GM18499 (cell line): ENCODE measurements at regions not wholly inside any gene's neighbourhood (a gene's known extent, or its start where the extent isn't known, plus 50 kb on each side); places are given as distances from the start of the nearest gene placed in this dataset.

Source experiments
- ATAC-seq: cut with Tn5 transposase; IDR thresholded peaks from one replicate; pipeline ENCODE4 v1.9.1; 2021; ENCODE audit warnings: moderate number of reproducible peaks; ENCODE audit not compliant: insufficient read depth, unreplicated experiment

GRCh38 chr22:49204599-49205482 lies 622.8 kb downstream of the BRD1 start:
- ATAC-seq, result no peak

DNA sequence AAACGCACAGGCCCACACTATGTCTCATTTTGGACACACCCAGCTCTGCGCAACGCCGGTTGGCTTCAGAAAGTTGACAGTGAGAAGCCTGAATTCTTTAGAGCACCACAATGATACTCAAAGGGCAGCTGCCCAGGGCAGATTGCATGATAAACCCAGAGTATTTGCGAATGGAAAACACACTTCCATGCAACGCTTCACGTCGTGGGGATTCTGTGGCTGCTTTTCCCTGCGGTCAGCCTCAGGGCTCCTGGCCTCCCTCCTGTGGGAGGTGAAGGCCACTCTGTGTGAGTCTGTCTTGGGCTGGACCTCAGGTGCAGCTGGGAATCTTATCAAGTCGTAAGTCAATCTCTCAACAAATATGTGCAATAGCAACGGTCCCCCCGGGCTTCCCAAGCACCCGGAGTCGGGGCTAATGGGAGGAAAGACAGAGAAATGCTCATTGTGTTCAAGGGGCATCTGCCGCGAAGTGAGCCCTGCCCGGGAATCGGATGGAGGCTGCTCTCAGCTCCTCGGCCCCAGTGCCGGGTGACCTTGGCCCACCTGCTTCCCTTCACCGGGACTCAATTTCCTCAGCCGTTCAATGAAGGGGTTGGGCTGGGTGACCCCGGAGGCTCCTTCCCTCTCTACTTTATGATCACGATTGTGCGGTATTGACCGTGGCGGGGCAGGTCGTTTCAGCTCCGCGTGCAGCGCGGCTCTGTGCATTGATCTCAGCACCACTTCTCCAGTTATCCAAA lies 623.6 kb downstream of the BRD1 start:
- ATAC-seq, result no peak

GRCh38 chr22:49203091-49203858 lies 624.4 kb downstream of the BRD1 start:
- ATAC-seq, result no peak

- no peak for ATAC-seq
These were observed 625.4 kb downstream of the BRD1 start for GRCh38 chr22:49202226-49202625.

DNA sequence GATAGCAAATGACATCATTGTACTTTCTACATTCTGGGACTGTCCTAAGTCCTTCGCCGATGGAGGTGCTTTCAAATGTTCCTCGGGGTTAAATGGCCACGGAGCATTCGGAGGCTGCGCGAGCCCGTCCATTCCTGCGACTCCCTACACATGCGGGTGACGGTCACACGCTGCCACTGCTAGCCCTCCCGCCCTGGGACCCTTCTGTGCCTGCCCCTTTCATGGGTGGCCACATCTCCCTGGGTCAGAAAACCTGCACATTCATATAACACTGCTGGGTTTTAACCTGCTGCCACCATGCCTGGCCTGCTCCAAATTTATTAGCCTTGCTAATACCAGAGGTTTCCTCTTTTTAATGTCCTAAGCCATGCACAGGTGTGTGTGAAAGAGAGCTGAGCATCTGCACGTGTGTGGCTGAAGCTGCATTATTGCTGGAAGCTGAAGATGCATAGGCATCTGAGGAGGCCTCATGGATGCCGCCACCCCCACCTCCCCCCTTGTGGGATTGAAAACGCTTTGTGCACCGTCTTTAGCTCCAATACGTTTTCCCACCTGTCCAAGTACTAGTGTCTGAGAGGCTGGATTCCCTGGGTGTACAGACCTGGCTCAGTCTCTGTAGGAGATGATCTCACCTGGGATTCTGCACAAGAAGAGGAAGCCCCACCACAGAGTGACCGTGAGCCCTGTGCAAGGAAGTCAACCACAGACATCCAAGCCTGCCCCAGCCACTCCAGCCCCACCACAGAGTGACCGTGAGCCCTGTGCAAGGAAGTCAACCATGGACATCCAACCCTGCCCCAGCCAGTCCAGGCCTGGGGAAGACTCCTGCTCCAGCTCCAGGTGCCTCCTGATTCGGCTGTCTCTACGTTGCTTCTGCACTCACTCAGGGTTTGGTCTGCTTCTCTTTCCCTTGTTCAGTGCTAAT lies 626.4 kb downstream of the BRD1 start:
- no peak for ATAC-seq

DNA sequence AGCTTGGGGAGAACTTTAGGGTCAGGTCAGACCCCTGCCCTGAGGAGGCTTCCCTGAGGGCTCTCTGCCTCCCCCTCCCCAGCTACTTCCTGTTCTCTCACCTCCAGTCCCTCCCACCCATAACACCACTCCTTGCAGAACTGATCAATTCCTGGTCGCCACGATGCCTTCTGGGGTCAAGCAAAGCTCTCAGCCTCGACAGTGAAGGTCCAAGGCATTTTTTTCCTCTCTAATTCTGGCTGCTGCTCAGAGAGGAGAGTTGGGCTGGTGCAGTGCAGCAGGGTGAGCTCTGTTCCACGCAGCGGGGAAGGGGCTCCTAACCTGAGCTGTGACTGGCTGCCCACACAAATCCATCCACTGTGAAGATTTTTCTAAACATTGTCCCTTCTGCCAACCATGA lies 628.4 kb downstream of the BRD1 start:
- no peak for ATAC-seq

- ATAC-seq, result no peak
These were observed 629.0 kb downstream of the BRD1 start for GRCh38 chr22:49198705-49199084.

DNA sequence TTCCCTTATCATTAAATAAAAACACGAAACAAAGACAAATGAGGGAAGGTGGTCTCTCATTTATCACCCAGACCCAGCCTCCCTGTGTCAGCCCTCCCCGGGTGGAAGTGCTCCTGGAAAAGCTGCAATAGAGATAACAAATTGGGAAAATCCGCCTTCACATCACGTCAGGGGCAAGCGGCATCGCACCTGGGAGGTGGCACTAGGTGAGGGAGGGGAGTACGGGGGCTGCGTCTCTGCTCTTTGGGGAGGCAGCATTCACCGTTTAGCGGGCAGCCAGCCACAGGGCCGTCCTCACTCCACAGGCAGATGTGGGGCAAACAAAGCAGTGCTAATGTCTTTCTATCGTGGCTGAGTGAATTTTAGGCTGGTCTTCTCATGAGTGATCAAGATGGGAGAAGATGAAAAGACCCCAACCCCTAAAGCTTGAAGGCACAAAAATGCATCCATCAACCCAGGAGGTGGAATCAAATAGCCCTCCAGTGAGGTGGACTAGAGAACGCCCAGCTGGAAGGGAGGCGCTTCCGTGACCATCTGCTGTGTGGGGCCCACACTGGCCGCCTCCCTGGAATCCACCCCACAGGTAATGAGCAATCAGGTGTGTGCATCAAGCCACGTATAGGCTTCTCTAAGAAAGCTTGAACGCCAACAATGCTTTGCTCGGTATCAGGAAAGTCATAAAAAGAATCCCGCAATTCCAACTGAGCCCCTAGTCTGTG lies 629.5 kb downstream of the BRD1 start:
- ATAC-seq, result no peak

GRCh38 chr22:49197505-49197904 lies 630.2 kb downstream of the BRD1 start:
- no peak for ATAC-seq

- ATAC-seq, result no peak
These were observed 631.6 kb downstream of the BRD1 start for GRCh38 chr22:49196046-49196511.

DNA sequence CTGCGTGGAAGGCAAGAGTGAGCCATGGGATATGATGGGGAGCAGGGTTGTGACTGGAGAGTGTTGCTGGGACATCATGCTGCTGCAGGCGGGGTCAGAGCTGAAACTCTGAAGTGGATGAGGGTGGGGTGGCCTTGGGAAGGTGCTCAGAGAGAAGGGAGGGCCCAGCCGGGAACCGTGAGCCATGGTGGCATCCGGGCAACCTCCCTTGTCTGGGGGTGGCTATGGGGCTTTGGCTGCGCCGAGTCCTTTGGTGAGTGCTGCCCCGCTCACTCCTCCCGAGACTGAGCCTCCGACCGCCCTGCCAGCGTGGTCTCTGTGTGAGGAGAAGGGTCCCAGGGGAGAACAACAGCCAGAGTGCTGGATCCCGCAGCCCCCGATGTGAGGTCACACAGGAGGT lies 632.0 kb downstream of the BRD1 start:
- no peak for ATAC-seq

GRCh38 chr22:49193901-49194465 lies 633.7 kb downstream of the BRD1 start:
- ATAC-seq, result no peak

GRCh38 chr22:49193348-49193747 lies 634.3 kb downstream of the BRD1 start:
- ATAC-seq, result no peak

DNA sequence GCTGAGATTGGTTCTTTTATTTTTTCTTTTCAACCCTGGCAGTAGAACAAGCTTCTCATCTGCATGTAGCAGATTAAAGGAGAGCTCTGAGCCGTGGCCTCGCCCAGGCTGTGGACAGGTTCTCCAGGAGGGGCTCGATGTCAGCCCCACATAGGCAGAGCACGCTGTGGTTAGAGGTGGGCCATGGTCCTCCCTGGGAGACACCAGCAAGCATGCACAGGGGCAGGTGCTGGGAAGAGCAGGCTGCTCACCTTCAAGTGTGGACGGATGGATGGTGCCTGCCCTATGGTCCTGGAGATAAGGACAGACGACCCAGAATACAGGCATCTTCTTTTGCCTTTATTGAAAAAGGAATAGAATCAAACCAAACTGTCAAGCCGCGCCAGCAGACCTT lies 634.8 kb downstream of the BRD1 start:
- no peak for ATAC-seq

DNA sequence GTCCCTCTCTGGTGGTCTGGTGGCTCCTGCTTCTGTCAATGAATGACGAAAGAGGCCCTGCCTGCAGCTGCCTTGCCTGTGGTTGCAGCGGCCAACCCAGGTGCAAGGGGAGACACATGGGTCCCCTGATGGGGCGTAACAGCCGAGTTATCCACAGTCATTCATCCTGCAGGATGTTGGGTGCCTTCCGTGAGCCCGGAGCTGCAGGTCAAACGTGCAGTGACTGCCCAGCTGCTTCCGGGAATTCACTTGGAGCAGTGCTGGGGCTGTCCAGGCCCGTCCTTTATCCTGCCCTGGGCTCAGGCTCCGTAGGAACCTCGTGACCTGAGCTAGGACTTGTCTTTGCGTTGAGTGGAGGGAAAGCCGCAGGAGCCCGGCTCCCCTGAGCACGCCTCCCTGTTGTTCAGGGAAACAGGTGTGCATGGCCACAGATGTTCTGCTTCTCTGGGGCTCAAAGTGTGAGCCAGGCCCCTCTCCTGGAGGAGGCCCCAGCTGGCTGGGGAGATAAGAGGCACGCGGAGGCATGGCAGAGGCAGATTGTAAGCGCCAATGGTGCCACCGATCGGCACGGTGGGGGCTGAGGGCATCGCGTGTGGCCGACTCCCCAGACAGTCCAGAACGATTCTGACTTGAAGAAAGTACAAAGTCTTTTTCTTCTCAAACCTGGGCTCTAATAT lies 635.4 kb downstream of the BRD1 start:
- no peak for ATAC-seq

- no peak for ATAC-seq
These were observed 636.1 kb downstream of the BRD1 start for GRCh38 chr22:49191506-49191980.

- ATAC-seq, result no peak
These were observed 636.7 kb downstream of the BRD1 start for GRCh38 chr22:49190816-49191505.

DNA sequence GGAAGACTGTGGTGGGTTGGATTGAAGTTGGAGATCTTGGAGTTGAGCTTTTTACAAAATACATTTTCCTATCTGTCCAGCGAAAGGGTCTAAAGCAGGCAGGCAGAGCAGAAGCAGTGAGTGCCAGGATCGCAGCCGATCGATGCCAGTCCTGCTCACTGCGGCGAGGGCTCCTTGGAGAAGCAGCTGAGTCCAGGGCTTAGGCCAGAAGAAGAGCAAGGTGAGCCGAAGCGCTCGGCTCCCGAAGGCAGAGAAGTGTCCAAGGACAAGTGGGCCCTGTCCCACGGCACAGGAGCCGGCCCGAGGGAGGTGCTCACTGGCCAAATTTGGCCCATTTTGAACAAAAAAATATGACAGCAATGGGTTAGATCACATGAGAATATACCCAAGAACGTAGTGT lies 637.8 kb downstream of the BRD1 start:
- no peak for ATAC-seq
